ENCODE measurements at regions not wholly inside any gene's neighbourhood (a gene's known extent, or its start where the extent isn't known, plus 50 kb on each side); places are given as distances from the start of the nearest gene placed in this dataset.
A peak's percentile ranks its signal among the peaks of the same experiment; 100 is the strongest.

GRCh38 chr7:123397746-123398338 is 136.6 kb downstream of the IQUB start:
- no peak for TF ChIP-seq MXI1 (conservative IDR thresholded peaks at IDR 0.05; ENCODE audit: poor library complexity, severe bottlenecking)
- peak; percentile 29 for TF ChIP-seq POLR2AphosphoS5 (IDR thresholded peaks at IDR 0.05)
- no peak for TF ChIP-seq TAF1 (IDR thresholded peaks at IDR 0.05; ENCODE audit: low read depth)
- TF ChIP-seq RAD21 (conservative IDR thresholded peaks at IDR 0.05), result no peak
- TF ChIP-seq CTCF (IDR thresholded peaks at IDR 0.05; ENCODE audit: poor library complexity, severe bottlenecking), result no peak
- TF ChIP-seq EP300 (conservative IDR thresholded peaks at IDR 0.05; ENCODE audit: poor library complexity, severe bottlenecking), result no peak
- no peak for TF ChIP-seq EZH2 (IDR thresholded peaks at IDR 0.05; ENCODE audit: borderline replicate concordance, insufficient read depth, low read length, poor library complexity, severe bottlenecking)
- TF ChIP-seq REST (IDR thresholded peaks at IDR 0.05; ENCODE audit: borderline replicate concordance), result no peak
- TF ChIP-seq SMC3 (conservative IDR thresholded peaks at IDR 0.05; ENCODE audit: poor library complexity), result no peak

Data from neural cell (in vitro differentiated cells).